Nucleus accumbens (tissue), 56 donors: ENCODE measurements at regions not wholly inside any gene's neighbourhood (a gene's known extent, or its start where the extent isn't known, plus 50 kb on each side); places are given as distances from the start of the nearest gene placed in this dataset.

ENCODE experiments used
- DNase-seq, 56 donors: peaks; one replicate each; lab custom pipeline; 2025; lab: John Stamatoyannopoulos, UW

DNA sequence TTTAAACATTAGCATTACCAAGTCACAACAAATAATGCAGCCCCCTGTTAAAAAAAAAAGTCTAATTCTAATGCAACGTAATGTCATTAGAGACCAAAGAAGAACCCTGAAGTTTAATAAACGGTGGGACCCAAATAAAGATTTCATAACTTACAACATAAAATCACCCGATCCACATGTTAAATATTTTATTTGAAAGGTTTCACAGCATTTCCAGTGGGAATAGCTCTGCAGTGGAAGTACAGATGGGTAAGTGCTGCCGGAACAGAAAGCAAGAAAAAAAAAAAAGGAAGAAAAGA is 320.6 kb upstream of the ZMIZ1 start:
- DNase-seq = no peak

DNA sequence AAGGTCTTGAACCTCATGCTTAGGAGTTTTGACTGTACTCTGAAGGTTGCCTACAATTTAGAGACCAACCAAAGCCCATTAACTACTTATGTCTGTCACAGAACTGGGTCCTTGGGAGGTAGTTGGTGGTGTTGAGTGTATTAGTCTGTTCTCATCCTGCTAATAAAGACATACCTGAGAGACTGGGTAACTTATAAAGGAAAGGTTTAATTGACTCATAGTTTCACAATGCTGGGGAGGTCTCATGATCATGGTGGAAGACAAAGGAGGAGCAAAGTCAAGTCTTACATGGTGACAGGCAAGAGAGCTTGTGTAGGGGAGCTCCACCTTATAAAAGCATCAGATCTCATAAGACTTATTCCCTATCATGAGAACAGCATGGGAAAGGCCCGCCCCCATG is 319.6 kb upstream of the ZMIZ1 start:
- no peak for DNase-seq

DNA sequence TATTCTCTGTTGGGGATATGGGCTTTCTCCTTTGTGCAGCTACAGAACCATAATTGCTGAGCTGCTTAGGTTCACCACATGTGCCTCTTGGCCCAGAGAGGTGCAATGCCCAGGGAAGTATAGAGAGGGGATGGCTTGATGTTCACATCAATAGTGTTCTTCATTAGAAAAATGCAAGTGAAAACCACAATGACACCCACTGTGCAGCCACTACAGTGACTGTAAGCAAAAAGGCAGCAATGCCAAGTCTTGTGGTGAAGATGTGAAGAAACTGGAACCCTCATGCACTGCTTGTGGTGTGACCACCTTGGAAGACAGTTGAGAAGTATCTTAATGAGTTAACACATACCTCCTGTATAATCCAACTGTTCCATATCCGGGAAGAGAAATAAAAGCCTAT is 318.9 kb upstream of the ZMIZ1 start:
- DNase-seq = no peak

DNA sequence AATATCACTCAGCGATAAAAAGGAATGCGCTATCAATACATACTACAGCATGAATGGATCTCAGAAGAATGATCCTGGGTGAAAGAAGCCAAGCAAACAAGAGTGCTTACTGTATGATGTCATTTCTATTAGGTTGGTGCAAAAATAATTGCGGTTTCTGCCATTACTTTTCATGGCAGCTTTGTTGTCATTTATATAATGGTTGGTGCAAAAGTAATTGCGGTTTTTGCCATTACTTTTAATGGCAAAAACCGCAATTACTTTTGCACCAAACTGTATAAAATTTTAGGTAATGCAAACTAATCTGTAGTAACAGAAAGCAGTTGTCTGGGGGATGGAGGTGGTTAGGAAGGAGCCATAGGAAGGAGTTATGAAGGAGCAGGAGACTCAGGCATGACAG is 318.3 kb upstream of the ZMIZ1 start:
- no peak for DNase-seq

DNA sequence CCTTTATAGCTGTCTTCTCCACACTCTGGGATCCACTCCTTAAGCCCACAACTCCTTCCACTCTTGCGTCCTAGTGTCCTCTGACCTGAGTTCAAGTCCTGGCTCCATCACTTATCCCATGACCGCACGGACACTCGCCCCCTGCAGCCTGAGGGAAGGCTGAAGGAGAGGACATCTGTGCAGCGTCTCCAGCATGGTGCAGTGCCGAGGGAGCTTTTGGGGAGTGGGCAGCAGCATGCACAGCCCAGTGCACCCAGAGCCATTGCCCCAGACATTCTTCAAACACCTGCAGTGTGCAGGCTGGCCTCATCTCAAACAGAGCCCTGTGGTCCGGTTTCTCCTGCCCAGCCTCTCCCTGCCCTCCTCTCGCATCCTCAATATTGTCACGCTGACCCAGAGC is 317.1 kb upstream of the ZMIZ1 start:
- DNase-seq = no peak

DNA sequence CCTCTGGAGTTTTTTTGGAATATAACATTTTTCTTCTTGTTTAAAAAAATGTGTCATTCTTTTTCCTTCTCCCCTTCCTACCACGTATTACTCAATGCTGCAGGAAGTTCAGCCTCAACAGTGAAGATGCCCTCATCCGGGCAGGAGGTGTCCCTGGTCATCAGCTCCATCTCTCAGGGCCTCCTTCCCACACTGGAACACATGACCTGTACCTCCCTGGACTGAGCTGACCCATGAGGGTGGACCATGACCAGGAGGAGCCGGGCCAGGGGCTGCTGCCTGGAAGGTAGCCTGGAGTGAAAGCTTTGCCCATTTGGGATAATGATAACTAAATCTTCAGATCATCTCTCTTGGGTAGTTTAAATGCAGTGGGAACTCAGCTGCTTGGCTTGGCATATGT is 316.5 kb upstream of the ZMIZ1 start:
- DNase-seq = no peak

DNA sequence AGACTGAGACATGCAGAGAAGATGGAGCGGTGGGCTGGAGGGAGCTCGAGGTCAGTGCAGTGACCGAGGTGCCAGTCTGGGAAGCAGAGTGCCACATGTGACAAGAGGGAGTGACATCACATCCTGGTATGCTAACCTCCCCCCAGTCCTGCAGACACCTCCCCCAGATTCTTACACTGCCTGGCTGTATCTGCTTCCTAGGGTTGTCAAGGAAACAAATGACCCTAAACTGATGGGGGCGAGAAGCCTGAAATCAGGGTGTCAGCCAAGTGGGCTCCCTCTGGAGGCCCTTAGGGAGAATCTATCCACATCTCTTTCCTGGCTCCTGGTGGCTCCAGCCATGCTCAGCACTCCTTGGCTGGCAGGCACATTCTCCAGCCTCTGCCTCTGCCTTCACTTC is 316.1 kb upstream of the ZMIZ1 start:
- no peak for DNase-seq

DNA sequence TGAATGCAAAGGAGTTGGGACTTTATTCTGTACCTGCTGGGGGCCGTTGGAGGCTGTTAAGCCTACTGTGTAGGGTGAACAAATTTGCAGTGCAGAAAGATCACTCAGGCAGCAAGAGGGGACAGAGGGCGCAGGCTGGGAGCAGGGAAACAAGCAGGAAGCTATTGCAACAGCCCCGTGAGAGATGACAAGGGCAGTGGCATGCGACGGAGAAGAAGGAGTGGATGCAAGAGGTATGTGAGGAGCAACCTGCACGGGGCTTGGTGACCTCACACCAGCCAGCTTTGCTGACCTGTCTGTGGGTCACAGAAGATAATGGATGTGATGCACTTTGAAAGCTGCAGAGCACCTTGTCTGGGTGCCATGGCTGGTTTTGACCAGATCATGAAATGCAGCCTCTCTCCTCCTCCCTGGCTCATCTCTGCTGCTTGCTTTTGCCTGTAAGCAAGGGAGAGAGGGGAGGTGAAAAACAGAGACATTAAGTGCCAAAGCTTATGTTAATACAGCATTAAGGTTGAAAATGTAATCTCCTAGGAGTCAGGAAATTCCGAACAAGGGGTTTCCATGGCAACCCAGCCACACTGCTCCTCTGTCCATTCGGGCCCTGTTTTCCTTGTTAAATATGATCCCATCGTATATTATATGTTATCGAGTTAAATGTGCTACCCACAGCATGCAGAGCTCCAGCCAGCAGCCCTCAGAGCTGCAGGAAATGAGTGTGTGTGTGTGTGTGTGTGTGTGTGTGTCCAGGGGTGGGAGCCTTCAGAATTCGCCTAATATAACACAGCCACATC is 314.3 kb upstream of the ZMIZ1 start:
- DNase-seq = no peak

DNA sequence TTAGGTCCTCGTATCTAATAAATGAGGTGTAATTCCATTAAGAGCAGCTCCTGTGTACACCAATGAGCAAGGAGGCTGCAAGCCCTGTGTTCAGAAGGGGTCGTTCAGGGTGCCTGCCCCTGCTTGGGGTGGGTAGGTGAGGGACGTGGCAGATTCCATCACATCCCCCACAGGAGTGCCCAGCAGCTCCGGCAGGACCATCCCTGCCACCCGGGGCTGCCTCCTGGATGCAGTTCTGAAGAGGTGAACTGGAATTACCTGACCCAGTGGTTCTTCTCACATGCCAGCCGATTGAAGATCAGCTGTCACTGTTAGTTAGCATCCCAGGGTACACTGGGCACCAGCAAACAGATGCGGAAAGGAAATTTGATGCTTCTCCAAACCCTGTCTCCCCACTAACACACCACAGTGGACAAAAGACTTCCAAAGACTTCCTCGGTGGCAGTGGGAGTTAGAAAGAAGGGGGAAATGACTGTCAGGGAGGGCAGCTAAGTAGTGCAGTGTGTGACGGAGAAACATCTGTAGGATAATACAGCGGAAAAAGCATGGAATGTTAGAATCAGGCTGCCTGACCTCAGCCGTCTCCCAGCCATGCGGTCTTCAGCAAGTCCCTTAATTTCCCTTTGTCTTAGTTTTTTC is 313.6 kb upstream of the ZMIZ1 start:
- no peak for DNase-seq

DNA sequence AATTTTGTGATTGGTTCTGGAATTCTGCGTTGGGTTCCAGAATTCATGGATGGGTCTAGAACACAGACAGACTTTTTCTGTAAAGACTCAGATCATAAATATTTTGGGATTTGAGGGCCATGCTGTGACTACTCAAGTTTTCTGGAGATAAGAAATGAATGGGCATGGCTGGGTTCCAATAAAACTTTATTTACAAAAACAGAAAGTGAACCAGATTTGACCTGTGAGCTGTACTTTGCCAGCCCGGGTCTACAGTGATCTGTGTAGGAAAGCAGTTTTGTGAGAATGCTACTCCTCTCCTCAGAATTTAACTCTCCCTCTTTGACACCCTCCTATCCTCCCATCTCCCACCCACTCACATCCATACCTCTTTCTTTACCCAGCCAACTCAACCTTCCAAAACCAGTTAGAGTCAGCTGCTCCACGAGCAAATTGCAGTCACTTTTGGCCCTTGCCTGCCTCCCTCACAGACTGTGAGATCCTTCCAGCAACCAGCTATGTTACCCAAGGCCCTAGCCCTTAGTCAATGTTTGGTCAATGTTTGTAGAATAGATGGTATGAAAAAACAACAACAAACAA is 312.8 kb upstream of the ZMIZ1 start:
- DNase-seq = no peak

DNA sequence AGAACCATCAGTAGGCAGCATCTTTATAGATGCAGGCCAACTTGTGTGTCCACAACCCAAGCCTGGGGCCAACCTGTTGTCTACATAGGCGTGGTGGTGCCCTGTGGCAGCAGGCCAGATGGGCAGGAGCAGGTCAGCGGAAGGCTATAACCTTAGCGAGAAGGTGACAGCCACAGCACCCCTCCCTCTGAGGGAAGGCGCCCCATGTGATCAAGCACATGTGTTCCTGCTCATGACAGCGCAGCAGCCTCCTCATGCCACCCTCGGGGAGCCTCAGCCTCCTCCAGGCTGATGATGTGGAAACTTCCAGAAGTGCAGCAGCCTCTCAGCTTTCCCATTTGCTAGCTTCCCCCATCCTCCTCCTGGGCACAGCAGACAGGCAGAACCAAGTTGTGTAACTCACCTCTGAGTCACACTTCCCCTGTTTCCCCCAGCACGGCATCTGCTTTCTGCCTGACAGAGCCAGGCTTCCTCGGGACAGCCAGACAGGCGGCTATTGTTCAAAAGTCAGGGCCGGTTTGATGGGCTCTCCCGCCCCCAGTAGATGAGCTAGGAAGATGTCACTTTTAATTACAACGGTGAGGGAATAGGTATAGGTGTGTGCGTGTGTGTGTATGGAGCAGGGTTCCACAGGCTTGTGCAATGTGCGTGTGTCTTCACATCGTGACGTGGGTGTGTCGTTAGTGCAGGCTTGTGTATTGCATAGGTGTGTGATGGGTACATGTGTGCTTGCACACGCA is 312.0 kb upstream of the ZMIZ1 start:
- DNase-seq = peak in 54 of 56 donors; percentile 26 to 91 (median 74)

DNA sequence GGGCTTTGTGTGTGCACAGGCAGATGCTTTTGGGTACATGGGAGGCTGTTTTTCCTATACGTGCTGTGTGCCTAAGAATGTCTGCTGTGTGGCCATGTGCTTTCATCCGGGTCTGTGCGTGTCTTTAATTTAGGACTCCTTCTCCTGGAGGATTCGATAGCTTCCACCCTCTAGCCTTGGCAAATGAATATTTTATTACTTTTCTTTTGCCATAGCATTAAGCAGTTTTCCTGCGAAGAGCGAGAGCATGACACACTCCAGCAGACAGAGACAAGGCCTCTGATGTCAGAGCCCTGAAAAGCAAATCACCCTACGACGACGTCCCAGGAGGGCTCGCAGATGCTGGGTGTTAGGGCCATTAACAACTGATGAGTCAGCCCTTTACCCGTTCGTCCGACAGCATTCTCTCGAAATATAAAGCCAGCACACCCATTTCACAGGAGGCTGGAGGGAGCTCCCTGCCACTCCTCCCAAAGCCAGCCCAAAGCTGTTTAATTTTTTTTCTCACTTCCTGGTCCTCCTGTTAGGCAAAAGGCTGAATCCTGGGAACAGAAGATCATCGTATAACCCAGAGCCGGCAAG is 311.3 kb upstream of the ZMIZ1 start:
- DNase-seq = peak in 1 of 56 donors; percentile 24

DNA sequence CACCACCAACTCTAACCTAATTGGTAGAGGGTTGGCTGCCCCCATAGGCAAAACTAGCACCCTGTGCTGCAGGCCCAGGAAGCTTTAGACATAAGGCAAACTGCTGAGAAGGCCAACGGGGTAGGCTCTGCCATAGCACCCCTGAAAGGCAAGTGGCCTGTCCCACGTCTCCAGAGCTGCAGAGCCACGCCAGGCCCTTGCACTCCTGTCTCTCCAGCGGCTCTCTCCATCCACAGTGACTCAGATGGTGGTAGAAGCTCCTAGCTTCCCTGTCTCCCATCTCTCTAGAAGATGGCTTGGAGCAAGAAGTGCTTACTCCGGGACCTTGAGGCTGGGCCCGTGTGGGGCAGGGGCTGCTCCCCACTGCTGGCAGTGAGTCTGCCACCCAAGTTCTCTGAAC is 310.6 kb upstream of the ZMIZ1 start:
- no peak for DNase-seq

DNA sequence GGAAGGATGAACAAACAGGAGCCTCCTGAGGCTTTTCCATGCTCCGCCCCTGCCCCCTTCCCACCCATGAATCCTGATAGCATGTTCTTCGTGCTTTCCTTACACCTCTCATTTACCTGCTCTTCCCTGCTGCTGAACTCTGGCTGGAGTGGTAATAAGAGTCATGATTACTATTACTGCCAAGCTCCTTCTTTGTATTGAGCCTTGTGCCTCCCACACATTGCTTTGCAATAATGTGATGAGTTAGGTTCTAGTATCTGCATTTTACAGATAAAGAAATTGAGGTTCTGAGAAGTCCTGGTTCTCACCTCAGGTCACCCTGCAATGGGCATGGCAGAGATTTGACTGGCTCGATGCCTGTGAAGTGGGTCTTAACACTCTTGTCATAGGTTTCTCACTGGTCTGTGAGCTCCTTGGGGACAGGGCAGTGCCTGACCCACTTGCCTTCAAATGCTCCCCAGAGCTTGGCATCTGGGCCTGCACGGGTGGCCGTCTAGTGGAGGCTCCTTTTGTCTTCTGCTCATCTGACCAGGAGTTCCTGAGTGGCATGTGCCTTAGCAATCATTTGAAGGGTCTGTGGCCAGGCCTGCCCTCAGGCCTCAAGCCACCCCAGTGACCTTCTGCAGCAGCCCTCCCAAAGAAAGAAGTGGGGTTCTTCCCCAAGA is 309.2 kb upstream of the ZMIZ1 start:
- peak in 2 of 56 donors; percentile 20 to 35 for DNase-seq

DNA sequence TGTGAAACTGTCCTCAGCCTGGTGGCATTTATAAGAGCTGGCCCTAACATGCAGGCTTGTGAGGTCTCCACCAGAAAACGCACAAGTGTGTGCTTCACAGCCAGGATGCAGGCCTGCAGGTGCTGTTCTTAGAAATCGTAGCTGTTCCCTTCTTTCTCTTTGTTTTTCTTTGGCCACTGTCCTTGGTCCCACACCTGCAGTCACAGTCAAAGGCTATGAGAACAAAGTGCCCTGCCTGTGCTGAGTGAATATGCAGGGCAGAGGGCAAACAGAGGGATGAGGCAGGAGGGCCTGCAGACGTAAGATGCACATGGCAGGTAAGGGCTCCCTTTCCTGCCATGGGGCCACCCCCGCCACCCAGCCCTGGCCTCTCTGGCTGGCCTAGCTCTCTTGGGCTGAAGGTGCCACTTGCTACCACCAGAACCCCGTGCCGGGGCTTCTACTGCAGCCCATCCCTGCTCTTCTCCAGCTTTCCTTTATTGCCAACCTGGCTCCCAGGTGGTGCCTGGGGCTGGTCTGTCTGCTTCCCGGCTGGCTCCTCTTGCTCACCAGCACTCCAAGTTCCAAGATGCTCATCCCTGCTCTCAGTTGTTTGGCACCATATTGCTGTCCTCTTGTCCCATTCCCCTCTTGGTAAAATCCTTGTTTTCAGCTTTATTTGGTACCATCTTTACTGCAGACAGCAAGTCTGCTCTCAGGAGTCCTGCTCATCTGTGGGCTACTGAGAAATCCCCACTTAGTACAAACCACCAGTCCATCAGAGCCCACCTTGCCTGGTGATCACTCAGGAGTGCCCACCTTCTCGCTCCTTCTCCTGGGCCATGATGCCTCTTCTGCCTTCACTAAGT is 308.1 kb upstream of the ZMIZ1 start:
- DNase-seq = no peak

DNA sequence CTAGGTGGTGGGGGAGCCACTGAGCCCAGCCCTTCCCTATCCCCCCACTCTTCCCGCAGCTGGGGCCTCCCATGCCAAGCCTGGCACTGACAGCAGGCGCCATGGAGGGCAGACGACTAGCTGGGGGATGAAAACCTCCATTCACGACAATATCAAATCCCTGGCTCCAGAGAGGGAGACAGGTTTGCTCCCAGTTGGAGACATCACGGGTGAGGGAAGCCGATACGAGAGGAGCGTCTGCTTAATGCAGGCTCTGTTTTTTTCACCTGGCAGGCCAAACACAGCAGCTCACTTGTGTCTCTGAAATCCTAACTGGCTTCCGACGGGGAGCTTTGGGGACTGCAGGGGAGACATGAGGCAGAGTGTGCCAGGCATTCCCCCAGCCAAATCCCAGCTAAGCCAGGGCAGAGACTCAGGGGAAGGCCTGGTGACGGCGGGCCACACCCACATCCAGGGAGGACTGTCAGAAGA is 307.4 kb upstream of the ZMIZ1 start:
- peak in 5 of 56 donors; percentile 13 to 52 (median 37) for DNase-seq

DNA sequence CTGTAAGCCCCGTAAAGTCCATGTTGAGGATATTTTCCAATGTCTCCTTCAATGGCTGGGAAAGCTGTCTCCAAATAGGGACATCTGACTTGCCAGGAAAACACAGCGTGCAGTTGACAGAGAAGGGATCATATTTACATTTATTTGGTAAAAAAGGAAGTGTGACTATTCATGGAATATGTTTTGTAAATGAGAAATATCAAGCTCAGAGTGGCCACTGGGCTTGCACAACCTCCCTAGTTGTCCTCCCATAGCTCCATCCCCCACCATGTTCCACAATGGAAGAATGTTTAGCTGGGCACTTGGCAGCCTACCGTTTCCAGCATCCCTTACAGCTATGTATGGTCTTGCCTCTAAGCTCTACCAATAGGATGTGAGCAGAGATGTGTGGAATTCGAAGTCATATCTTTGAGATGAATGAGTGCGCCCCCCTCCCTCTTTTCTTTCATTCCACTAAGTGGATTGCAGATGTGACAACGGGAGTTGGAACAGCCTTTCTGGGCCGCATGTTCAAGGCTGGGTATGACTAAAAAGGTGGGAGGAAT is 306.6 kb upstream of the ZMIZ1 start:
- no peak for DNase-seq

DNA sequence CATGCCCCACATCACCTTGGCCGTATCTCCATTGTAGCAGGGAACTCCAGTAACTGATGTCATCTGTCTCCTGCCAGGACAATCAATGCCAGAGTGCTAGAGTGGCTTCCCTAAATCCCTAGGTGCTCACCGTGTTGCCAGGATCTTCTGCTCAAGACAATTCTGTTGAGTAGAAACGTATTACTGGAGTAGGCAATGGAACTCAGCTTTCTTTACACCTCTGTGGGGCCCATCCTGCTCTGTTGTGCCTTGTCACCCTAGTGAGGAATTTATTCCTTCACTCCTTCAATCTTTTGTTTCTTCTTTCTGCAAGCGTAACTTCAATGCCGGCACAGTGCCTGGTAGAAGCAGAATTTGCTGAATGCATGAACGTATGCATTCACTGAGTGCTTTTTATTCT is 305.5 kb upstream of the ZMIZ1 start:
- no peak for DNase-seq
